Endothelial cell of umbilical vein (primary cell): ENCODE measurements at regions not wholly inside any gene's neighbourhood (a gene's known extent, or its start where the extent isn't known, plus 50 kb on each side); places are given as distances from the start of the nearest gene placed in this dataset.

ENCODE experiments used
- BruUV-seq: library from RNA; stranded (reverse); fragments of 400-500 nt; replicated peaks from 2 replicates; lab custom pipeline; 2021; lab: Mats Ljungman, UMichigan
- CTCF ChIA-PET: fragments of 300-600, 350-600 bp; sonication (Branson Sonifier 250); formaldehyde crosslinking; loops from one replicate; lab custom pipeline; 2021; ENCODE audit warnings: antibody characterized with exemption, inconsistent platforms; lab: Charles Lee
- POLR2A ChIA-PET: fragments of 300-600, 350-600 bp; sonication (Branson Sonifier 250); formaldehyde crosslinking; loops from one replicate; lab custom pipeline; 2021; ENCODE audit warnings: antibody characterized with exemption, inconsistent platforms; lab: Charles Lee
- DNase-seq: peaks from one replicate; pipeline ENCODE4 v3.0.0-alpha.2; 2011; ENCODE audit warnings: low read depth, low spot score
- FAIRE-seq: peaks from 2 replicates; lab custom pipeline; 2011; peaks lifted over from hg19 to GRCh38; lab: Jason Lieb, UNC
- H2AFZ ChIP-seq: 2 replicates; pipeline ENCODE4 v1.6.0; 2012; ENCODE audit warnings: low read depth, low read length, control low read depth, inconsistent platforms
- H3K27ac ChIP-seq: 2 replicates; pipeline ENCODE4 v1.5.1; 2011; ENCODE audit warnings: low read depth, mild to moderate bottlenecking, control low read depth, low read length, moderate library complexity; ENCODE audit not compliant: insufficient read depth
- H3K27me3 ChIP-seq, 2 experiments: 2 replicates each; pipeline versions ENCODE4 v1.6.0 to v1.6.1; 2011; ENCODE audit warnings: low read length in 2 of 2, mixed read lengths in 1 of 2; ENCODE audit not compliant: control insufficient read depth in 2 of 2, insufficient read depth in 2 of 2
- H3K36me3 ChIP-seq, 2 experiments: 2 replicates in 1 of 2; 3 replicates in 1 of 2; pipeline ENCODE4 v1.5.1; 2011; ENCODE audit warnings: low read length in 2 of 2, mild to moderate bottlenecking in 1 of 2, moderate library complexity in 1 of 2; ENCODE audit not compliant: control insufficient read depth in 2 of 2, insufficient read depth in 2 of 2; ENCODE audit errors: extremely low read depth in 1 of 2
- H3K4me1 ChIP-seq: 3 replicates; pipeline ENCODE4 v1.5.1; 2011; ENCODE audit warnings: mild to moderate bottlenecking, low read length; ENCODE audit not compliant: control insufficient read depth, insufficient read depth; ENCODE audit errors: extremely low read depth
- H3K4me2 ChIP-seq: 2 replicates; pipeline ENCODE4 v1.6.1; 2011; ENCODE audit warnings: low read length, control low read depth, mixed read lengths; ENCODE audit not compliant: insufficient read depth
- H3K4me3 ChIP-seq, 3 experiments: fragments of 200-600 bp in 1 of 3; sonication (generic), shearing (Covaris generic) in 1 of 3; replicated peaks in 1 of 3; 2 replicates each; pipeline ENCODE4 v1.5.1; 2011 to 2016; ENCODE audit warnings: control low read depth in 3 of 3, low read length in 3 of 3, mild to moderate bottlenecking in 2 of 3, inconsistent platforms in 1 of 3, low read depth in 1 of 3, moderate library complexity in 1 of 3; ENCODE audit not compliant: insufficient read depth in 1 of 3
- H3K79me2 ChIP-seq: 2 replicates; pipeline ENCODE4 v1.6.0; 2012; ENCODE audit warnings: low read length, inconsistent platforms; ENCODE audit not compliant: control insufficient read depth, insufficient read depth
- H3K9ac ChIP-seq: replicated peaks from 2 replicates; pipeline ENCODE3; 2011; ENCODE audit warnings: low read length, control low read depth; ENCODE audit not compliant: insufficient read depth; ENCODE audit errors: extremely low read depth
- H3K9me1 ChIP-seq: replicated peaks from 3 replicates; pipeline ENCODE4 v1.6.0; 2011; ENCODE audit warnings: mild to moderate bottlenecking, low read length; ENCODE audit not compliant: control insufficient read depth, insufficient read depth; ENCODE audit errors: extremely low read depth
- H3K9me3 ChIP-seq: replicated peaks from 2 replicates; pipeline ENCODE4 v1.5.1; 2012; ENCODE audit warnings: low read length, inconsistent platforms; ENCODE audit not compliant: control insufficient read depth, insufficient read depth
- H4K20me1 ChIP-seq: replicated peaks from 2 replicates; pipeline ENCODE3; 2011; ENCODE audit warnings: mild to moderate bottlenecking, low read length; ENCODE audit not compliant: control insufficient read depth, insufficient read depth; ENCODE audit errors: extremely low read depth
- EZH2 ChIP-seq: IDR thresholded peaks from 2 replicates; pipeline ENCODE4 v1.6.1; 2012; ENCODE audit warnings: borderline replicate concordance, low read depth, mild to moderate bottlenecking, moderate library complexity, low read length, inconsistent platforms; ENCODE audit not compliant: severe bottlenecking
- FOS ChIP-seq: IDR thresholded peaks from 2 replicates; pipeline ENCODE4 v1.6.1; 2011; ENCODE audit warnings: mild to moderate bottlenecking, low read length, moderate library complexity, borderline replicate concordance; ENCODE audit not compliant: insufficient read depth
- GATA2 ChIP-seq: IDR thresholded peaks from 2 replicates; pipeline ENCODE4 v1.7.0; 2011; ENCODE audit warnings: low read depth, mild to moderate bottlenecking, moderate library complexity, mixed read lengths, low read length; ENCODE audit not compliant: insufficient read length, insufficient read depth
- JUN ChIP-seq: IDR thresholded peaks from 2 replicates; pipeline ENCODE4 v1.6.1; 2011; ENCODE audit warnings: borderline replicate concordance, low read depth; ENCODE audit not compliant: insufficient read length, insufficient read depth
- MYC ChIP-seq: IDR thresholded peaks from one replicate; pipeline ENCODE4 v1.6.1; 2011; ENCODE audit warnings: mild to moderate bottlenecking, low read depth, low read length
- POLR2A ChIP-seq: IDR thresholded peaks from 2 replicates; pipeline ENCODE4 v1.6.1; 2012; ENCODE audit warnings: low read depth, mild to moderate bottlenecking, control low read depth, low read length
- POLR2AphosphoS5 ChIP-seq: IDR thresholded peaks from 2 replicates; pipeline ENCODE4 v1.6.1; 2012; ENCODE audit warnings: low read depth, mild to moderate bottlenecking, control low read depth, low read length, moderate library complexity; ENCODE audit not compliant: insufficient read depth
- dilution Hi-C: fragments of 300-500 bp; cut with MboI; formaldehyde crosslinking; loops from one replicate; pipeline ENCODE4 v1.15.0; 2019; ENCODE audit warnings: low sequenced_read_pairs; ENCODE audit not compliant: extremely low pct_ligation_motif_present
- intact Hi-C: fragments of 100-400 bp; cut with micrococcal nuclease; formaldehyde crosslinking; loops from one replicate; pipeline ENCODE4 v1.10.0; 2022
- TF ChIP-seq, protein P1 (sequence below), 2 donors: IDR thresholded peaks; 1 replicate in 1 of 2; 2 replicates in 1 of 2; pipeline ENCODE4 v1.5.1; 2011; ENCODE audit warnings: low read length in 2 of 2, mild to moderate bottlenecking in 2 of 2, moderate library complexity in 2 of 2, control low read depth in 1 of 2, inconsistent platforms in 1 of 2, low read depth in 1 of 2; ENCODE audit not compliant: insufficient read depth in 1 of 2; ENCODE audit errors: extremely low read depth in 1 of 2
- TF ChIP-seq, protein P2 (sequence below): IDR thresholded peaks from 2 replicates; pipeline ENCODE4 v1.6.1; 2011; ENCODE audit not compliant: insufficient read depth, insufficient read length

DNA sequence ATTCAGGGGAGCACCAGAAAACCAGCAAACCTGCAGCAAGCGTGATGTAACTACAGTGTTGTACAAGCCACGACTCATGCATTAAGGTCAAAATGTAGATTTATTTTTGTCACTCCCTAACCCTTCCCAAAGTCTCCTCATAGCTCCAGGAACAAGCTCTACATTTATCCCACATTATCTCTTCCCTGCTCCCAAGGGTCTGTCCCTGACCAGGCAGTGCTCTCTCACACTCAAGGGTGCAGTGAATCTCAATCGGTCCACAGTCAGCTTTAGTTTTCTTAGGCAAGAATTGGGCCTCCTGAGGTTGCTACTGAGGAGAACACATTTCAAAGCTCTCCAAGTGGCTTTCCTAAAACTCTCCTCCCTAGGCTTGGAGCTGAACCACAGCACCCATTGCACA lies 219.4 kb downstream of the NHLRC3 start:
- POLR2A ChIA-PET: no interaction called here
- intact Hi-C loops: no loop called here
- Histone ChIP-seq H3K27me3 (peaks cover 2 to 6% of the 10 kb centered on the region in 2 experiments), H3K9ac (no peak overlapping the region), H3K4me1 (no peaks in the 10 kb centered on the region), H3K9me1 (no peaks in the 10 kb centered on the region), H3K27ac (no peak overlapping the region), H4K20me1 (no peaks in the 10 kb centered on the region), H3K4me3 (no peak overlapping the region), H3K36me3 (no peaks in the 10 kb centered on the region), H3K4me2 (no peak overlapping the region), H2AFZ (no peak overlapping the region), H3K79me2 (no peaks in the 10 kb centered on the region), H3K9me3 (no peaks in the 10 kb centered on the region)
- no TSS peak for BruUV-seq
- FAIRE-seq (no peak), DNase-seq (no peak)
- dilution Hi-C loops: no loop called here
- no peak for TF ChIP-seq POLR2AphosphoS5
- no peak for TF ChIP-seq MYC
- TF ChIP-seq, protein P1, sequence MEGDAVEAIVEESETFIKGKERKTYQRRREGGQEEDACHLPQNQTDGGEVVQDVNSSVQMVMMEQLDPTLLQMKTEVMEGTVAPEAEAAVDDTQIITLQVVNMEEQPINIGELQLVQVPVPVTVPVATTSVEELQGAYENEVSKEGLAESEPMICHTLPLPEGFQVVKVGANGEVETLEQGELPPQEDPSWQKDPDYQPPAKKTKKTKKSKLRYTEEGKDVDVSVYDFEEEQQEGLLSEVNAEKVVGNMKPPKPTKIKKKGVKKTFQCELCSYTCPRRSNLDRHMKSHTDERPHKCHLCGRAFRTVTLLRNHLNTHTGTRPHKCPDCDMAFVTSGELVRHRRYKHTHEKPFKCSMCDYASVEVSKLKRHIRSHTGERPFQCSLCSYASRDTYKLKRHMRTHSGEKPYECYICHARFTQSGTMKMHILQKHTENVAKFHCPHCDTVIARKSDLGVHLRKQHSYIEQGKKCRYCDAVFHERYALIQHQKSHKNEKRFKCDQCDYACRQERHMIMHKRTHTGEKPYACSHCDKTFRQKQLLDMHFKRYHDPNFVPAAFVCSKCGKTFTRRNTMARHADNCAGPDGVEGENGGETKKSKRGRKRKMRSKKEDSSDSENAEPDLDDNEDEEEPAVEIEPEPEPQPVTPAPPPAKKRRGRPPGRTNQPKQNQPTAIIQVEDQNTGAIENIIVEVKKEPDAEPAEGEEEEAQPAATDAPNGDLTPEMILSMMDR (IDR thresholded peaks at IDR 0.05; ENCODE audit: extremely low read depth in 1 of 2, insufficient read depth in 1 of 2, low read depth in 1 of 2, low read length in 2 of 2): no peak
- no peak for TF ChIP-seq POLR2A
- no peak for TF ChIP-seq EZH2
- no peak for TF ChIP-seq GATA2
- TF ChIP-seq JUN: no peak
- TF ChIP-seq, protein P2, sequence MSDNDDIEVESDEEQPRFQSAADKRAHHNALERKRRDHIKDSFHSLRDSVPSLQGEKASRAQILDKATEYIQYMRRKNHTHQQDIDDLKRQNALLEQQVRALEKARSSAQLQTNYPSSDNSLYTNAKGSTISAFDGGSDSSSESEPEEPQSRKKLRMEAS: no peak
- TF ChIP-seq FOS: no peak
- CTCF ChIA-PET: interaction anchor here (0.9 to 1.6 kb wide), 3 partner anchors 220 to 358 kb away, joined by 3 to 7 read pairs (median 5); partner anchors contain the start of gene PROSER1
